CD4-positive, alpha-beta T cell treated with Interleukin-2 at 100 ng/mL for 4 hours (primary cell): ENCODE measurements at regions not wholly inside any gene's neighbourhood (a gene's known extent, or its start where the extent isn't known, plus 50 kb on each side); places are given as distances from the start of the nearest gene placed in this dataset.
A peak's percentile ranks its signal among the peaks of the same experiment; 100 is the strongest.
"Not testable (repeated sequence)": the region's sequence is repeated elsewhere in the genome, so short reads cannot be mapped to it uniquely, and the experiment has no call there.

Experiments
- DNase-seq: peaks from one replicate; pipeline ENCODE4 v3.0.0-alpha.2; 2020; ENCODE audit warnings: low spot score

GRCh38 chr3:25844891-25845290, 55.0 kb downstream of the OXSM start:
- no peak for DNase-seq

GRCh38 chr3:25846282-25846681, 56.4 kb downstream of the OXSM start:
- no peak for DNase-seq

- DNase-seq = no peak
These were observed 59.2 kb downstream of the OXSM start for GRCh38 chr3:25849091-25849490.

- DNase-seq = no peak
These were observed 59.9 kb downstream of the OXSM start for GRCh38 chr3:25849641-25850385.

- not testable (repeated sequence) for DNase-seq
These were observed 61.9 kb downstream of the OXSM start for GRCh38 chr3:25851693-25852259.

- no peak for DNase-seq
These were observed 64.3 kb downstream of the OXSM start for GRCh38 chr3:25854214-25854613.

GRCh38 chr3:25854635-25855034, 64.7 kb downstream of the OXSM start:
- DNase-seq = no peak

GRCh38 chr3:25855266-25855784, 65.4 kb downstream of the OXSM start:
- no peak for DNase-seq

- DNase-seq = peak; percentile 56
These were observed 67.1 kb downstream of the OXSM start for GRCh38 chr3:25856902-25857518.

- no peak for DNase-seq
These were observed 71.7 kb downstream of the OXSM start for GRCh38 chr3:25861566-25861965.

GRCh38 chr3:25863011-25863415, 73.1 kb downstream of the OXSM start:
- DNase-seq = no peak

GRCh38 chr3:25863416-25863959, 73.6 kb downstream of the OXSM start:
- no peak for DNase-seq

GRCh38 chr3:25870452-25870851, 80.6 kb downstream of the OXSM start:
- no peak for DNase-seq

GRCh38 chr3:25872200-25872877, 82.4 kb downstream of the OXSM start:
- no peak for DNase-seq

- DNase-seq = no peak
These were observed 93.6 kb downstream of the OXSM start for GRCh38 chr3:25883492-25883891.

- no peak for DNase-seq
These were observed 95.1 kb downstream of the OXSM start for GRCh38 chr3:25884981-25885380.

GRCh38 chr3:25885544-25885943, 95.7 kb downstream of the OXSM start:
- no peak for DNase-seq

- no peak for DNase-seq
These were observed 98.0 kb downstream of the OXSM start for GRCh38 chr3:25887907-25888306.

- no peak for DNase-seq
These were observed 99.1 kb downstream of the OXSM start for GRCh38 chr3:25888892-25889524.

GRCh38 chr3:25889525-25889917, 99.6 kb downstream of the OXSM start:
- no peak for DNase-seq

GRCh38 chr3:25894101-25894500, 104.2 kb downstream of the OXSM start:
- no peak for DNase-seq

- DNase-seq = no peak
These were observed 105.1 kb downstream of the OXSM start for GRCh38 chr3:25895031-25895430.
